Endothelial cell of umbilical vein (primary cell): ENCODE measurements at regions not wholly inside any gene's neighbourhood (a gene's known extent, or its start where the extent isn't known, plus 50 kb on each side); places are given as distances from the start of the nearest gene placed in this dataset.

ENCODE experiments used
- BruUV-seq: library from RNA; stranded (reverse); fragments of 400-500 nt; replicated peaks from 2 replicates; lab custom pipeline; 2021; lab: Mats Ljungman, UMichigan
- CTCF ChIA-PET: fragments of 300-600, 350-600 bp; sonication (Branson Sonifier 250); formaldehyde crosslinking; loops from one replicate; lab custom pipeline; 2021; ENCODE audit warnings: antibody characterized with exemption, inconsistent platforms; lab: Charles Lee
- POLR2A ChIA-PET: fragments of 300-600, 350-600 bp; sonication (Branson Sonifier 250); formaldehyde crosslinking; loops from one replicate; lab custom pipeline; 2021; ENCODE audit warnings: antibody characterized with exemption, inconsistent platforms; lab: Charles Lee
- DNase-seq: peaks from one replicate; pipeline ENCODE4 v3.0.0-alpha.2; 2011; ENCODE audit warnings: low read depth, low spot score
- FAIRE-seq: peaks from 2 replicates; lab custom pipeline; 2011; peaks lifted over from hg19 to GRCh38; lab: Jason Lieb, UNC
- H2AFZ ChIP-seq: 2 replicates; pipeline ENCODE4 v1.6.0; 2012; ENCODE audit warnings: low read depth, low read length, control low read depth, inconsistent platforms
- H3K27ac ChIP-seq: 2 replicates; pipeline ENCODE4 v1.5.1; 2011; ENCODE audit warnings: low read depth, mild to moderate bottlenecking, control low read depth, low read length, moderate library complexity; ENCODE audit not compliant: insufficient read depth
- H3K27me3 ChIP-seq, 2 experiments: 2 replicates each; pipeline versions ENCODE4 v1.6.0 to v1.6.1; 2011; ENCODE audit warnings: low read length in 2 of 2, mixed read lengths in 1 of 2; ENCODE audit not compliant: control insufficient read depth in 2 of 2, insufficient read depth in 2 of 2
- H3K36me3 ChIP-seq, 2 experiments: 2 replicates in 1 of 2; 3 replicates in 1 of 2; pipeline ENCODE4 v1.5.1; 2011; ENCODE audit warnings: low read length in 2 of 2, mild to moderate bottlenecking in 1 of 2, moderate library complexity in 1 of 2; ENCODE audit not compliant: control insufficient read depth in 2 of 2, insufficient read depth in 2 of 2; ENCODE audit errors: extremely low read depth in 1 of 2
- H3K4me1 ChIP-seq: 3 replicates; pipeline ENCODE4 v1.5.1; 2011; ENCODE audit warnings: mild to moderate bottlenecking, low read length; ENCODE audit not compliant: control insufficient read depth, insufficient read depth; ENCODE audit errors: extremely low read depth
- H3K4me2 ChIP-seq: 2 replicates; pipeline ENCODE4 v1.6.1; 2011; ENCODE audit warnings: low read length, control low read depth, mixed read lengths; ENCODE audit not compliant: insufficient read depth
- H3K4me3 ChIP-seq, 3 experiments: fragments of 200-600 bp in 1 of 3; sonication (generic), shearing (Covaris generic) in 1 of 3; replicated peaks in 1 of 3; 2 replicates each; pipeline ENCODE4 v1.5.1; 2011 to 2016; ENCODE audit warnings: control low read depth in 3 of 3, low read length in 3 of 3, mild to moderate bottlenecking in 2 of 3, inconsistent platforms in 1 of 3, low read depth in 1 of 3, moderate library complexity in 1 of 3; ENCODE audit not compliant: insufficient read depth in 1 of 3
- H3K79me2 ChIP-seq: 2 replicates; pipeline ENCODE4 v1.6.0; 2012; ENCODE audit warnings: low read length, inconsistent platforms; ENCODE audit not compliant: control insufficient read depth, insufficient read depth
- H3K9ac ChIP-seq: replicated peaks from 2 replicates; pipeline ENCODE3; 2011; ENCODE audit warnings: low read length, control low read depth; ENCODE audit not compliant: insufficient read depth; ENCODE audit errors: extremely low read depth
- H3K9me1 ChIP-seq: replicated peaks from 3 replicates; pipeline ENCODE4 v1.6.0; 2011; ENCODE audit warnings: mild to moderate bottlenecking, low read length; ENCODE audit not compliant: control insufficient read depth, insufficient read depth; ENCODE audit errors: extremely low read depth
- H3K9me3 ChIP-seq: replicated peaks from 2 replicates; pipeline ENCODE4 v1.5.1; 2012; ENCODE audit warnings: low read length, inconsistent platforms; ENCODE audit not compliant: control insufficient read depth, insufficient read depth
- H4K20me1 ChIP-seq: replicated peaks from 2 replicates; pipeline ENCODE3; 2011; ENCODE audit warnings: mild to moderate bottlenecking, low read length; ENCODE audit not compliant: control insufficient read depth, insufficient read depth; ENCODE audit errors: extremely low read depth
- CTCF ChIP-seq, 2 donors: IDR thresholded peaks; 1 replicate in 1 of 2; 2 replicates in 1 of 2; pipeline ENCODE4 v1.5.1; 2011; ENCODE audit warnings: low read length in 2 of 2, mild to moderate bottlenecking in 2 of 2, moderate library complexity in 2 of 2, control low read depth in 1 of 2, inconsistent platforms in 1 of 2, low read depth in 1 of 2; ENCODE audit not compliant: insufficient read depth in 1 of 2; ENCODE audit errors: extremely low read depth in 1 of 2
- EZH2 ChIP-seq: IDR thresholded peaks from 2 replicates; pipeline ENCODE4 v1.6.1; 2012; ENCODE audit warnings: borderline replicate concordance, low read depth, mild to moderate bottlenecking, moderate library complexity, low read length, inconsistent platforms; ENCODE audit not compliant: severe bottlenecking
- FOS ChIP-seq: IDR thresholded peaks from 2 replicates; pipeline ENCODE4 v1.6.1; 2011; ENCODE audit warnings: mild to moderate bottlenecking, low read length, moderate library complexity, borderline replicate concordance; ENCODE audit not compliant: insufficient read depth
- GATA2 ChIP-seq: IDR thresholded peaks from 2 replicates; pipeline ENCODE4 v1.7.0; 2011; ENCODE audit warnings: low read depth, mild to moderate bottlenecking, moderate library complexity, mixed read lengths, low read length; ENCODE audit not compliant: insufficient read length, insufficient read depth
- JUN ChIP-seq: IDR thresholded peaks from 2 replicates; pipeline ENCODE4 v1.6.1; 2011; ENCODE audit warnings: borderline replicate concordance, low read depth; ENCODE audit not compliant: insufficient read length, insufficient read depth
- MAX ChIP-seq: IDR thresholded peaks from 2 replicates; pipeline ENCODE4 v1.6.1; 2011; ENCODE audit not compliant: insufficient read depth, insufficient read length
- MYC ChIP-seq: IDR thresholded peaks from one replicate; pipeline ENCODE4 v1.6.1; 2011; ENCODE audit warnings: mild to moderate bottlenecking, low read depth, low read length
- POLR2A ChIP-seq: IDR thresholded peaks from 2 replicates; pipeline ENCODE4 v1.6.1; 2012; ENCODE audit warnings: low read depth, mild to moderate bottlenecking, control low read depth, low read length
- POLR2AphosphoS5 ChIP-seq: IDR thresholded peaks from 2 replicates; pipeline ENCODE4 v1.6.1; 2012; ENCODE audit warnings: low read depth, mild to moderate bottlenecking, control low read depth, low read length, moderate library complexity; ENCODE audit not compliant: insufficient read depth
- dilution Hi-C: fragments of 300-500 bp; cut with MboI; formaldehyde crosslinking; loops from one replicate; pipeline ENCODE4 v1.15.0; 2019; ENCODE audit warnings: low sequenced_read_pairs; ENCODE audit not compliant: extremely low pct_ligation_motif_present
- intact Hi-C: fragments of 100-400 bp; cut with micrococcal nuclease; formaldehyde crosslinking; loops from one replicate; pipeline ENCODE4 v1.10.0; 2022

- FAIRE-seq (no peak), DNase-seq (no peak)
- Histone ChIP-seq H4K20me1 (no peaks in the 10 kb centered on the region), H3K79me2 (no peaks in the 10 kb centered on the region), H3K9me3 (peaks cover 2% of the 10 kb centered on the region), H2AFZ (no peak overlapping the region), H3K4me1 (no peaks in the 10 kb centered on the region), H3K9me1 (no peaks in the 10 kb centered on the region), H3K4me3 (no peak overlapping the region), H3K27me3 (no peaks in the 10 kb centered on the region), H3K9ac (no peak overlapping the region), H3K27ac (no peak overlapping the region), H3K36me3 (no peaks in the 10 kb centered on the region), H3K4me2 (no peak overlapping the region)
- intact Hi-C loops: no loop called here
- TF ChIP-seq GATA2 (no peak), JUN (no peak), MAX (no peak), POLR2A (no peak), POLR2AphosphoS5 (no peak), EZH2 (no peak), MYC (no peak), CTCF (IDR thresholded peaks at IDR 0.05; ENCODE audit: extremely low read depth in 1 of 2, insufficient read depth in 1 of 2, low read depth in 1 of 2, low read length in 2 of 2) (no peak), FOS (no peak)
- ChIA-PET POLR2A (no interaction called here), CTCF (no interaction called here)
- BruUV-seq: no TSS peak
- dilution Hi-C loops: no loop called here
Observed at GRCh38 chr7:153087498-153087897, 327.9 kb downstream of the ACTR3B start.
